ENCODE measurements at regions not wholly inside any gene's neighbourhood (a gene's known extent, or its start where the extent isn't known, plus 50 kb on each side); places are given as distances from the start of the nearest gene placed in this dataset.

- H3K9me3 ChIP-seq (ENCODE audit: control insufficient read depth in 2 of 2, insufficient read depth in 1 of 2, low read depth in 1 of 2, low read length in 1 of 2), result no peaks in the 10 kb centered on the region
- H3K36me3 ChIP-seq (ENCODE audit: control insufficient read depth in 2 of 2, insufficient read depth in 2 of 2, low read length in 1 of 2), result no peaks in the 10 kb centered on the region
- no peak overlapping the region for H3K4me3 ChIP-seq (ENCODE audit: low read depth in 1 of 2, low read length in 2 of 2)
- no peaks in the 10 kb centered on the region for H3K4me1 ChIP-seq (ENCODE audit: control insufficient read depth in 2 of 2, insufficient read depth in 2 of 2, low read length in 1 of 2)
- WGBS, 2 donors, result 30 to 34% methylated on average over 5 of the region's 5 CpGs
- no peaks in the 10 kb centered on the region for H3K27me3 ChIP-seq (ENCODE audit: control insufficient read depth in 1 of 2, insufficient read depth in 2 of 2, low read length in 2 of 2)
- H3K27ac ChIP-seq (ENCODE audit: low read depth in 2 of 2, low read length in 1 of 2), result no peak overlapping the region
These were observed 324.1 kb upstream of the SYNCRIP start for GRCh38 chr6:85966828-85967227.

GRCh38 chr6:85961746-85962145 lies 319.1 kb upstream of the SYNCRIP start:
- Histone ChIP-seq H3K9me3 (ENCODE audit: control insufficient read depth in 2 of 2, insufficient read depth in 1 of 2, low read depth in 1 of 2, low read length in 1 of 2) (peaks cover 5 to 6% of the 10 kb centered on the region in 2 donors), H3K4me1 (ENCODE audit: control insufficient read depth in 2 of 2, insufficient read depth in 2 of 2, low read length in 1 of 2) (no peaks in the 10 kb centered on the region), H3K27ac (ENCODE audit: low read depth in 2 of 2, low read length in 1 of 2) (no peak overlapping the region), H3K4me3 (ENCODE audit: low read depth in 1 of 2, low read length in 2 of 2) (no peak overlapping the region), H3K36me3 (ENCODE audit: control insufficient read depth in 2 of 2, insufficient read depth in 2 of 2, low read length in 1 of 2) (no peaks in the 10 kb centered on the region), H3K27me3 (ENCODE audit: control insufficient read depth in 1 of 2, insufficient read depth in 2 of 2, low read length in 2 of 2) (peaks cover 0 to 2% of the 10 kb centered on the region in 2 donors)

GRCh38 chr6:85961125-85961524 lies 318.4 kb upstream of the SYNCRIP start:
- no peak overlapping the region for H3K4me3 ChIP-seq (ENCODE audit: low read depth in 1 of 2, low read length in 2 of 2)
- H3K27ac ChIP-seq (ENCODE audit: low read depth in 2 of 2, low read length in 1 of 2), result no peak overlapping the region
- peaks cover 0 to 2% of the 10 kb centered on the region in 2 donors for H3K27me3 ChIP-seq (ENCODE audit: control insufficient read depth in 1 of 2, insufficient read depth in 2 of 2, low read length in 2 of 2)
- H3K4me1 ChIP-seq (ENCODE audit: control insufficient read depth in 2 of 2, insufficient read depth in 2 of 2, low read length in 1 of 2), result no peaks in the 10 kb centered on the region
- WGBS, 2 donors, result 48 to 68% methylated on average over 1 of the region's 1 CpG
- no peaks in the 10 kb centered on the region for H3K36me3 ChIP-seq (ENCODE audit: control insufficient read depth in 2 of 2, insufficient read depth in 2 of 2, low read length in 1 of 2)
- H3K9me3 ChIP-seq (ENCODE audit: control insufficient read depth in 2 of 2, insufficient read depth in 1 of 2, low read depth in 1 of 2, low read length in 1 of 2), result peaks cover 5 to 6% of the 10 kb centered on the region in 2 donors

GRCh38 chr6:85948481-85948880 lies 305.8 kb upstream of the SYNCRIP start:
- no peak overlapping the region for H3K27ac ChIP-seq (ENCODE audit: low read depth in 2 of 2, low read length in 1 of 2)
- 68 to 83% methylated on average over 3 of the region's 3 CpGs for WGBS, 2 donors

GRCh38 chr6:85945459-85946185 lies 302.9 kb upstream of the SYNCRIP start:
- Histone ChIP-seq H3K27ac (ENCODE audit: low read depth in 2 of 2, low read length in 1 of 2) (no peak overlapping the region), H3K4me1 (ENCODE audit: control insufficient read depth in 2 of 2, insufficient read depth in 2 of 2, low read length in 1 of 2) (no peaks in the 10 kb centered on the region), H3K36me3 (ENCODE audit: control insufficient read depth in 2 of 2, insufficient read depth in 2 of 2, low read length in 1 of 2) (no peaks in the 10 kb centered on the region), H3K9me3 (ENCODE audit: control insufficient read depth in 2 of 2, insufficient read depth in 1 of 2, low read depth in 1 of 2, low read length in 1 of 2) (no peaks in the 10 kb centered on the region), H3K27me3 (ENCODE audit: control insufficient read depth in 1 of 2, insufficient read depth in 2 of 2, low read length in 2 of 2) (no peaks in the 10 kb centered on the region), H3K4me3 (ENCODE audit: low read depth in 1 of 2, low read length in 2 of 2) (no peak overlapping the region)
- 46 to 65% methylated on average over 6 of the region's 6 CpGs for WGBS, 2 donors

More at GRCh38 chr6:85948481-85948880, 305.8 kb upstream of the SYNCRIP start:
- Histone ChIP-seq H3K4me1 (ENCODE audit: control insufficient read depth in 2 of 2, insufficient read depth in 2 of 2, low read length in 1 of 2) (no peaks in the 10 kb centered on the region), H3K9me3 (ENCODE audit: control insufficient read depth in 2 of 2, insufficient read depth in 1 of 2, low read depth in 1 of 2, low read length in 1 of 2) (no peaks in the 10 kb centered on the region), H3K27me3 (ENCODE audit: control insufficient read depth in 1 of 2, insufficient read depth in 2 of 2, low read length in 2 of 2) (no peaks in the 10 kb centered on the region), H3K4me3 (ENCODE audit: low read depth in 1 of 2, low read length in 2 of 2) (no peak overlapping the region), H3K36me3 (ENCODE audit: control insufficient read depth in 2 of 2, insufficient read depth in 2 of 2, low read length in 1 of 2) (no peaks in the 10 kb centered on the region)

- no peaks in the 10 kb centered on the region for H3K4me1 ChIP-seq (ENCODE audit: control insufficient read depth in 2 of 2, insufficient read depth in 2 of 2, low read length in 1 of 2)
- no peak overlapping the region for H3K4me3 ChIP-seq (ENCODE audit: low read depth in 1 of 2, low read length in 2 of 2)
- no peaks in the 10 kb centered on the region for H3K9me3 ChIP-seq (ENCODE audit: control insufficient read depth in 2 of 2, insufficient read depth in 1 of 2, low read depth in 1 of 2, low read length in 1 of 2)
- H3K27ac ChIP-seq (ENCODE audit: low read depth in 2 of 2, low read length in 1 of 2), result no peak overlapping the region
- H3K36me3 ChIP-seq (ENCODE audit: control insufficient read depth in 2 of 2, insufficient read depth in 2 of 2, low read length in 1 of 2), result no peaks in the 10 kb centered on the region
- WGBS, 2 donors, result 74 to 75% methylated on average over 3 of the region's 3 CpGs
- H3K27me3 ChIP-seq (ENCODE audit: control insufficient read depth in 1 of 2, insufficient read depth in 2 of 2, low read length in 2 of 2), result no peaks in the 10 kb centered on the region
These were observed 302.1 kb upstream of the SYNCRIP start for GRCh38 chr6:85944776-85945175.

- Histone ChIP-seq H3K9me3 (ENCODE audit: control insufficient read depth in 2 of 2, insufficient read depth in 1 of 2, low read depth in 1 of 2, low read length in 1 of 2) (no peaks in the 10 kb centered on the region), H3K4me1 (ENCODE audit: control insufficient read depth in 2 of 2, insufficient read depth in 2 of 2, low read length in 1 of 2) (no peaks in the 10 kb centered on the region), H3K4me3 (ENCODE audit: low read depth in 1 of 2, low read length in 2 of 2) (no peak overlapping the region), H3K27ac (ENCODE audit: low read depth in 2 of 2, low read length in 1 of 2) (no peak overlapping the region), H3K36me3 (ENCODE audit: control insufficient read depth in 2 of 2, insufficient read depth in 2 of 2, low read length in 1 of 2) (no peaks in the 10 kb centered on the region), H3K27me3 (ENCODE audit: control insufficient read depth in 1 of 2, insufficient read depth in 2 of 2, low read length in 2 of 2) (no peaks in the 10 kb centered on the region)
- WGBS, 2 donors, result 60 to 65% methylated on average over 2 of the region's 2 CpGs
These were observed 300.2 kb upstream of the SYNCRIP start for GRCh38 chr6:85942844-85943243.

GRCh38 chr6:85936916-85937315 lies 294.2 kb upstream of the SYNCRIP start:
- no peak overlapping the region for H3K4me3 ChIP-seq (ENCODE audit: low read depth in 1 of 2, low read length in 2 of 2)
- H3K9me3 ChIP-seq (ENCODE audit: control insufficient read depth in 2 of 2, insufficient read depth in 1 of 2, low read depth in 1 of 2, low read length in 1 of 2), result no peaks in the 10 kb centered on the region
- no peaks in the 10 kb centered on the region for H3K4me1 ChIP-seq (ENCODE audit: control insufficient read depth in 2 of 2, insufficient read depth in 2 of 2, low read length in 1 of 2)
- no peak overlapping the region for H3K27ac ChIP-seq (ENCODE audit: low read depth in 2 of 2, low read length in 1 of 2)
- 91 to 96% methylated on average over 1 of the region's 1 CpG for WGBS, 2 donors
- H3K36me3 ChIP-seq (ENCODE audit: control insufficient read depth in 2 of 2, insufficient read depth in 2 of 2, low read length in 1 of 2), result no peaks in the 10 kb centered on the region
- no peaks in the 10 kb centered on the region for H3K27me3 ChIP-seq (ENCODE audit: control insufficient read depth in 1 of 2, insufficient read depth in 2 of 2, low read length in 2 of 2)

- H3K4me3 ChIP-seq (ENCODE audit: low read depth in 1 of 2, low read length in 2 of 2), result no peak overlapping the region
- no peaks in the 10 kb centered on the region for H3K36me3 ChIP-seq (ENCODE audit: control insufficient read depth in 2 of 2, insufficient read depth in 2 of 2, low read length in 1 of 2)
- 1 to 7% methylated on average over 2 of the region's 2 CpGs for WGBS, 2 donors
- no peaks in the 10 kb centered on the region for H3K9me3 ChIP-seq (ENCODE audit: control insufficient read depth in 2 of 2, insufficient read depth in 1 of 2, low read depth in 1 of 2, low read length in 1 of 2)
- H3K4me1 ChIP-seq (ENCODE audit: control insufficient read depth in 2 of 2, insufficient read depth in 2 of 2, low read length in 1 of 2), result no peaks in the 10 kb centered on the region
- H3K27ac ChIP-seq (ENCODE audit: low read depth in 2 of 2, low read length in 1 of 2), result no peak overlapping the region
- H3K27me3 ChIP-seq (ENCODE audit: control insufficient read depth in 1 of 2, insufficient read depth in 2 of 2, low read length in 2 of 2), result no peaks in the 10 kb centered on the region
These were observed 280.3 kb upstream of the SYNCRIP start for GRCh38 chr6:85923013-85923430.

- H3K9me3 ChIP-seq (ENCODE audit: control insufficient read depth in 2 of 2, insufficient read depth in 1 of 2, low read depth in 1 of 2, low read length in 1 of 2), result no peaks in the 10 kb centered on the region
- 20 to 29% methylated on average over 1 of the region's 1 CpG for WGBS, 2 donors
- H3K4me3 ChIP-seq (ENCODE audit: low read depth in 1 of 2, low read length in 2 of 2), result no peak overlapping the region
- no peak overlapping the region for H3K27ac ChIP-seq (ENCODE audit: low read depth in 2 of 2, low read length in 1 of 2)
- H3K27me3 ChIP-seq (ENCODE audit: control insufficient read depth in 1 of 2, insufficient read depth in 2 of 2, low read length in 2 of 2), result no peaks in the 10 kb centered on the region
- H3K36me3 ChIP-seq (ENCODE audit: control insufficient read depth in 2 of 2, insufficient read depth in 2 of 2, low read length in 1 of 2), result no peaks in the 10 kb centered on the region
- no peaks in the 10 kb centered on the region for H3K4me1 ChIP-seq (ENCODE audit: control insufficient read depth in 2 of 2, insufficient read depth in 2 of 2, low read length in 1 of 2)
These were observed 278.1 kb upstream of the SYNCRIP start for GRCh38 chr6:85920782-85921181.

Measured in esophagus (tissue), 2 donors.